DOHH2 (cell line): ENCODE measurements at regions not wholly inside any gene's neighbourhood (a gene's known extent, or its start where the extent isn't known, plus 50 kb on each side); places are given as distances from the start of the nearest gene placed in this dataset.

Experiments
- EZH2phosphoT487 ChIP-seq: fragments of 200-600 bp; sonication (generic); IDR thresholded peaks from 2 replicates; pipeline ENCODE4 v1.6.1; 2017; ENCODE audit warnings: borderline replicate concordance, mild to moderate bottlenecking, antibody characterized with exemption, low read length, moderate library complexity, mixed read lengths
- TF ChIP-seq, protein P1 (sequence below): fragments of 200-600 bp; sonication (generic); IDR thresholded peaks from one replicate; pipeline ENCODE4 v1.5.1; 2014; ENCODE audit warnings: antibody characterized with exemption, mild to moderate bottlenecking, low read depth, low read length; ENCODE audit not compliant: poor library complexity, severe bottlenecking

DNA sequence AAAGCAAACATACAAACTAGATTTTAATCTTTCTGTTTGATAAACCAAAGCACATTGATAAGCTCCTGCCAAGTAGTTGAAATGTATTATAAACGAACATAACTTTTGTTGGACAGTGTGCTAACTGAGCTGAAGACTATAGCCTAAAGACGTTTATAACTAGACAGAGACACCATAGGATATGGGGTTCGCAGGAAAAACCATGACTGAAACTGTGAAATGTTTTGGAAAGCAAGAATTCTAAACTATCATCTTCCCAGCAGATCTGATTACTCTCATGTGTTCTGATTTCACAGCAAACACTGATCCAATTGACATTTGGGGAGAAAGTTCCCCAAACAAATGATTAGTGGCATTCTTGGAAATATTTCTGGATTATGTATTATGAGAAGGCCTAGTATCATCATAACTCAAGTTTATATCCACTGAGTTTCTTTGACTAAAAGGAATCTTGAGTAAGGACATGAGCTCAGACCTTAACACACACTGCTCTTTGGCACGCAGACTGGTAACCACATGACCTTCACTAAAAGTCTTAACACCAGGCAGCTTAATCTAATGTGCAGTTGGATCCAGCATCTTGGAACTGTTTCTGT lies 375.2 kb downstream of the ZNF608 start:
- TF ChIP-seq, protein P1, sequence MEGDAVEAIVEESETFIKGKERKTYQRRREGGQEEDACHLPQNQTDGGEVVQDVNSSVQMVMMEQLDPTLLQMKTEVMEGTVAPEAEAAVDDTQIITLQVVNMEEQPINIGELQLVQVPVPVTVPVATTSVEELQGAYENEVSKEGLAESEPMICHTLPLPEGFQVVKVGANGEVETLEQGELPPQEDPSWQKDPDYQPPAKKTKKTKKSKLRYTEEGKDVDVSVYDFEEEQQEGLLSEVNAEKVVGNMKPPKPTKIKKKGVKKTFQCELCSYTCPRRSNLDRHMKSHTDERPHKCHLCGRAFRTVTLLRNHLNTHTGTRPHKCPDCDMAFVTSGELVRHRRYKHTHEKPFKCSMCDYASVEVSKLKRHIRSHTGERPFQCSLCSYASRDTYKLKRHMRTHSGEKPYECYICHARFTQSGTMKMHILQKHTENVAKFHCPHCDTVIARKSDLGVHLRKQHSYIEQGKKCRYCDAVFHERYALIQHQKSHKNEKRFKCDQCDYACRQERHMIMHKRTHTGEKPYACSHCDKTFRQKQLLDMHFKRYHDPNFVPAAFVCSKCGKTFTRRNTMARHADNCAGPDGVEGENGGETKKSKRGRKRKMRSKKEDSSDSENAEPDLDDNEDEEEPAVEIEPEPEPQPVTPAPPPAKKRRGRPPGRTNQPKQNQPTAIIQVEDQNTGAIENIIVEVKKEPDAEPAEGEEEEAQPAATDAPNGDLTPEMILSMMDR, result no peak
- no peak for TF ChIP-seq EZH2phosphoT487
